Trophoblast cell (in vitro differentiated cells and primary cell): ENCODE measurements at regions not wholly inside any gene's neighbourhood (a gene's known extent, or its start where the extent isn't known, plus 50 kb on each side); places are given as distances from the start of the nearest gene placed in this dataset.

Experiments used
- DNase-seq, 2 donors: peaks; one replicate each; pipeline ENCODE4 v3.0.0-alpha.2; 2016
- H2AFZ ChIP-seq: 2 replicates; pipeline ENCODE4 v1.6.1; 2013; ENCODE audit warnings: low read length, moderate library complexity, mild to moderate bottlenecking; ENCODE audit not compliant: insufficient read depth, poor library complexity
- H2AK5ac ChIP-seq: 2 replicates; pipeline ENCODE4 v1.6.1; 2013; ENCODE audit warnings: mild to moderate bottlenecking, low read length
- H2BK120ac ChIP-seq: 2 replicates; pipeline ENCODE4 v1.6.1; 2013; ENCODE audit warnings: low read length, mild to moderate bottlenecking, moderate library complexity; ENCODE audit not compliant: insufficient read depth, poor library complexity
- H2BK12ac ChIP-seq: 2 replicates; pipeline ENCODE4 v1.6.1; 2013; ENCODE audit warnings: mild to moderate bottlenecking, low read length, moderate library complexity
- H2BK5ac ChIP-seq: 2 replicates; pipeline ENCODE4 v1.6.1; 2013; ENCODE audit warnings: low read length, low read depth, moderate library complexity, mild to moderate bottlenecking; ENCODE audit not compliant: poor library complexity
- H3K14ac ChIP-seq: 2 replicates; pipeline ENCODE4 v1.6.1; 2013; ENCODE audit warnings: mild to moderate bottlenecking, low read length
- H3K18ac ChIP-seq: 2 replicates; pipeline ENCODE4 v1.6.1; 2013; ENCODE audit warnings: mild to moderate bottlenecking, low read length
- H3K23ac ChIP-seq: 2 replicates; pipeline ENCODE4 v1.6.1; 2013; ENCODE audit warnings: low read length
- H3K27ac ChIP-seq: 2 replicates; pipeline ENCODE4 v1.5.1; 2013; ENCODE audit warnings: low read depth, mild to moderate bottlenecking, inconsistent platforms, low read length, moderate library complexity
- H3K27me3 ChIP-seq: 2 replicates; pipeline ENCODE4 v1.6.1; 2013; ENCODE audit warnings: inconsistent platforms, mild to moderate bottlenecking, low read length, moderate library complexity; ENCODE audit not compliant: insufficient read depth
- H3K36me3 ChIP-seq, 2 experiments: 1 replicate in 1 of 2; 2 replicates in 1 of 2; pipeline ENCODE4 v1.6.1; 2013; ENCODE audit warnings: low read length in 2 of 2, mild to moderate bottlenecking in 2 of 2, moderate library complexity in 1 of 2; ENCODE audit not compliant: insufficient read depth in 2 of 2, control insufficient read depth in 1 of 2
- H3K4ac ChIP-seq: 2 replicates; pipeline ENCODE4 v1.6.1; 2013; ENCODE audit warnings: low read depth, mild to moderate bottlenecking, low read length, moderate library complexity
- H3K4me1 ChIP-seq, 2 experiments: 1 replicate in 1 of 2; 2 replicates in 1 of 2; pipeline ENCODE4 v1.6.1; 2013; ENCODE audit warnings: low read length in 2 of 2, mild to moderate bottlenecking in 2 of 2, moderate library complexity in 1 of 2; ENCODE audit not compliant: insufficient read depth in 2 of 2, control insufficient read depth in 1 of 2
- H3K4me2 ChIP-seq: 2 replicates; pipeline ENCODE4 v1.6.1; 2013; ENCODE audit warnings: inconsistent platforms, mild to moderate bottlenecking, low read length, moderate library complexity
- H3K4me3 ChIP-seq: 2 replicates; pipeline ENCODE4 v1.5.1; 2013; ENCODE audit warnings: mild to moderate bottlenecking, low read depth, low read length, inconsistent platforms
- H3K79me1 ChIP-seq: one replicate; pipeline ENCODE4 v1.6.1; 2013; ENCODE audit warnings: low read length
- H3K79me2 ChIP-seq: 2 replicates; pipeline ENCODE4 v1.6.1; 2013; ENCODE audit warnings: low read length, mild to moderate bottlenecking; ENCODE audit not compliant: control insufficient read depth, insufficient read depth, poor library complexity
- H3K9ac ChIP-seq: 2 replicates; pipeline ENCODE4 v1.6.1; 2013; ENCODE audit warnings: mild to moderate bottlenecking, low read length
- H3K9me3 ChIP-seq: 2 replicates; pipeline ENCODE4 v1.6.1; 2013; ENCODE audit warnings: low read depth, mild to moderate bottlenecking, control low read depth, inconsistent platforms, low read length; ENCODE audit not compliant: insufficient read depth
- H4K12ac ChIP-seq: 2 replicates; pipeline ENCODE4 v1.6.1; 2013; ENCODE audit warnings: low read depth, mild to moderate bottlenecking, low read length, moderate library complexity
- H4K8ac ChIP-seq: 2 replicates; pipeline ENCODE4 v1.6.1; 2013; ENCODE audit warnings: low read depth, mild to moderate bottlenecking, low read length, moderate library complexity
- H4K91ac ChIP-seq: one replicate; pipeline ENCODE4 v1.6.1; 2013; ENCODE audit warnings: low read depth, mild to moderate bottlenecking, low read length, moderate library complexity
- WGBS: extraction: QIAGEN DNeasy Blood & Tissue Kit; methylation state at CpG from one replicate; pipeline ENCODE4 v1.1.7; 2013; ENCODE audit warnings: missing lambda C conversion rate; ENCODE audit not compliant: insufficient read length, insufficient coverage; ENCODE audit errors: extremely low coverage; 5-methylcytosine and 5-hydroxymethylcytosine counted together

DNA sequence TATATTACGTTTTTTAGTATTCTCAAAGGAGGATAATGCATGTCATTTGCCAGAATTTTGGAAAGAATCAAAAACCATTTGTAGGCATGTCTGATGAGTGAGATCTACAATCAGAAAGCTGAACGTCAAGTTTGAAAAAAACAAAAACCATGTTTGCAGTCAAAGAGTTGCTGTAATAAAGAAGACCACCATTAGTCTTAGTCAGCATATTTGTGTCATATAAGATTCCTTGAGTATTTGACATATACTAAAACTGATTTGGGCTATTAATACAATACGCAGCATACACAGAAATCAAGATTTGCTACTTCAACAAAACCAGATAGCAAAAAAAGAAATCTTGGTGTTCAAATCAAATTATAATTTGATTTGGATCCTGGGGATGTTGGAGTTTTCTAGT is 247.5 kb downstream of the SAMD5 start:
- no peak overlapping the region for H3K27ac ChIP-seq
- H3K4me3 ChIP-seq = no peak overlapping the region
- no peak overlapping the region for H2AK5ac ChIP-seq
- no peak overlapping the region for H2BK120ac ChIP-seq
- H3K9me3 ChIP-seq = no peaks in the 10 kb centered on the region
- no peak overlapping the region for H4K91ac ChIP-seq
- DNase-seq = no peak
- no peaks in the 10 kb centered on the region for H3K27me3 ChIP-seq
- H3K4ac ChIP-seq = no peak overlapping the region
- no peak overlapping the region for H3K23ac ChIP-seq
- H3K79me1 ChIP-seq = no peaks in the 10 kb centered on the region
- H3K18ac ChIP-seq = no peak overlapping the region
- no peak overlapping the region for H3K4me2 ChIP-seq
- H3K36me3 ChIP-seq = no peaks in the 10 kb centered on the region
- no peak overlapping the region for H2AFZ ChIP-seq
- no peak overlapping the region for H4K8ac ChIP-seq
- no peak overlapping the region for H2BK12ac ChIP-seq
- no peaks in the 10 kb centered on the region for H3K79me2 ChIP-seq
- no peaks in the 10 kb centered on the region for H3K4me1 ChIP-seq
- H4K12ac ChIP-seq = no peak overlapping the region
- WGBS = no CpG with 5 or more reads among the region's 3 CpGs
- no peak overlapping the region for H2BK5ac ChIP-seq
- no peak overlapping the region for H3K9ac ChIP-seq
- H3K14ac ChIP-seq = no peak overlapping the region

DNA sequence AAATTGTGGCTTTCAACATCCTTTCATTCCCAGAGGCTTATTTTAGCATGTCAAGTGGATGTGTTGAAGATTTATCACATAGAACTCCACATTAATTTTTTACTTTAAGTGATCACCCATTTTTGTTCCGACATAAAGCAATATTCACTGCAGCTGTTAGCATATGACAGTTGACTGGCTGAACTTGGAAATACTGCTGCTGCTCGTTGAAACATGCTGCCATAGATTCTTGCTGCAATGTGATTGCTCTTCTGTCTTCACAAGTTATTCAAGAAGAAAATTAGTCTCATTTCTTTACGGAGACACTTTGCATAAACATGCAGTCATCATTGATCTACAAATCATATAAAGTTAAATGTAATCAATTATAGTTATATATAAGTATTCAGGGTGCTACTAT is 248.4 kb downstream of the SAMD5 start:
- Histone ChIP-seq H3K4ac (no peak overlapping the region), H3K4me2 (no peak overlapping the region), H3K4me1 (no peaks in the 10 kb centered on the region), H4K91ac (no peak overlapping the region), H3K9me3 (no peaks in the 10 kb centered on the region), H3K36me3 (no peaks in the 10 kb centered on the region), H3K4me3 (no peak overlapping the region), H3K18ac (no peak overlapping the region), H4K8ac (no peak overlapping the region), H4K12ac (no peak overlapping the region), H2AFZ (no peak overlapping the region), H3K14ac (no peak overlapping the region), H2BK12ac (no peak overlapping the region), H2BK5ac (no peak overlapping the region), H2BK120ac (no peak overlapping the region), H3K79me1 (no peaks in the 10 kb centered on the region), H3K9ac (no peak overlapping the region), H3K23ac (no peak overlapping the region), H3K27me3 (no peaks in the 10 kb centered on the region), H3K27ac (no peak overlapping the region), H3K79me2 (no peaks in the 10 kb centered on the region), H2AK5ac (no peak overlapping the region)
- WGBS = no CpG with 5 or more reads among the region's 3 CpGs
- DNase-seq = no peak

DNA sequence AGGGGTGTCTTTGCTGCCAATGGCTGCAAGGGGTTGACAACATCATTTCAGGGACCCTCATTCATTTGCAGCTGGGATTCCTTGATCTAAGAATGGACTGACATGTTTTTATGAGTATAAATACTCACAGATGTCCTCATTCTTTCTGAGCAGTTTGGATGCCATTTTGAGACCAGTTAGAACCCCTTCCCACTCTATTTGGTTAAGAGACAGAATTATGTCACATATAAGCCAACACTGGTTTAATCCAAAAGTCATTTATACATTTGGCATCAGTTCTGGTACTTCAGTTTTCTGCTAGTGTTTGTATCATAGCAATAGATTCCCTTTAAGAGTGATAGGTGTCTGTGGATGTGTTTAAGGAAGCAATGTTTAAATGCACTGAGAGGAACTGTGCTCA is 248.8 kb downstream of the SAMD5 start:
- H3K18ac ChIP-seq = no peak overlapping the region
- H2AK5ac ChIP-seq = no peak overlapping the region
- no peak overlapping the region for H2BK5ac ChIP-seq
- H3K79me1 ChIP-seq = no peaks in the 10 kb centered on the region
- H3K27ac ChIP-seq = no peak overlapping the region
- no peaks in the 10 kb centered on the region for H3K9me3 ChIP-seq
- H3K4me1 ChIP-seq = no peaks in the 10 kb centered on the region
- H3K23ac ChIP-seq = no peak overlapping the region
- DNase-seq = no peak
- H3K14ac ChIP-seq = no peak overlapping the region
- H3K4me3 ChIP-seq = no peak overlapping the region
- H4K12ac ChIP-seq = no peak overlapping the region
- H3K79me2 ChIP-seq = no peaks in the 10 kb centered on the region
- H4K91ac ChIP-seq = no peak overlapping the region
- no peak overlapping the region for H2BK12ac ChIP-seq
- H3K4ac ChIP-seq = no peak overlapping the region
- H3K9ac ChIP-seq = no peak overlapping the region
- no peak overlapping the region for H4K8ac ChIP-seq
- H3K36me3 ChIP-seq = no peaks in the 10 kb centered on the region
- H2BK120ac ChIP-seq = no peak overlapping the region
- H3K27me3 ChIP-seq = no peaks in the 10 kb centered on the region
- H3K4me2 ChIP-seq = no peak overlapping the region
- no peak overlapping the region for H2AFZ ChIP-seq

DNA sequence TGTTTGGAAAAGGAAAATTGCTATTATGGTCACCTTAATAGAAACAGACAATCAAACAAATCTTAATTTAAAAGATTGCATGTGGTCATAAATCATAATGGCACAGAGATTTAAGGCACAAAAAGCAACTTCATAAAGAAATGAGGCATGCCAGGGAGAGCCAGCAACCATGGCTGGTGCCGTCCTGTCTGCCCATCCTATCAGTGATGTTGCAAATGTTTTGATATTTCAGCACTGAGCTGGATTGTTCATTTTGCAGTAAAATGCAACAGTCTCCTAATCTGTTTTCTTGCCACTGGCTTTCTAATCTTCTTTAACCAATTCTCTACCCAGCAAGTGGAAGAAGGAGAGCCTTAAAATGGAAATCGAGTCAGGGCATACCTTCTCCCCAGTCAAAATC is 249.8 kb downstream of the SAMD5 start:
- Histone ChIP-seq H3K18ac (no peak overlapping the region), H2BK120ac (no peak overlapping the region), H3K36me3 (no peaks in the 10 kb centered on the region), H3K4me1 (no peaks in the 10 kb centered on the region), H3K27ac (no peak overlapping the region), H2AFZ (no peak overlapping the region), H4K12ac (no peak overlapping the region), H3K27me3 (no peaks in the 10 kb centered on the region), H3K79me2 (no peaks in the 10 kb centered on the region), H4K8ac (no peak overlapping the region), H3K4me3 (no peak overlapping the region), H3K14ac (no peak overlapping the region), H2AK5ac (no peak overlapping the region), H4K91ac (no peak overlapping the region), H3K4me2 (no peak overlapping the region), H2BK12ac (no peak overlapping the region), H3K9me3 (no peaks in the 10 kb centered on the region), H3K9ac (no peak overlapping the region), H3K23ac (no peak overlapping the region), H2BK5ac (no peak overlapping the region), H3K4ac (no peak overlapping the region), H3K79me1 (no peaks in the 10 kb centered on the region)
- no CpG with 5 or more reads among the region's 2 CpGs for WGBS
- no peak for DNase-seq

DNA sequence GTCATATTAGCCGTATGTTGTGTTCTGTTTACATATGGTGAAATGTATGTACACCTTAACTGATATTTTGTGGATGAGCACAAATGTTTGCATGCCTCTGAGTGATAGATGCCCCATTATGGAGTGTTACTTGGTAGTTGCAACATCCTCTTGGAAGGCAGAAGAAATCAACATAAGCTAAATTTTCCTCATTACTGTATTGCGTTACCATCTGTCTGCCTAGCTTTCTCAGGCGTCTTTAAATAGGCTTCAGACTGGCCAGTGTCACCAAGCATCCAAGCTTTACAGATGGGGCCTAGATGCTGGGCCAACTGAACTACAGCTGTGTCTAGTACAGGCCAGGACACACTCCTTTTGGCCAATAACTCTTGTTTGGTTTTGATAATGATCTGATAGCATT is 250.6 kb downstream of the SAMD5 start:
- Histone ChIP-seq H3K9ac (no peak overlapping the region), H3K18ac (no peak overlapping the region), H3K4me2 (no peak overlapping the region), H3K27ac (no peak overlapping the region), H3K79me1 (no peaks in the 10 kb centered on the region), H2BK5ac (no peak overlapping the region), H4K91ac (no peak overlapping the region), H2BK120ac (no peak overlapping the region), H3K36me3 (no peaks in the 10 kb centered on the region), H4K12ac (no peak overlapping the region), H2AFZ (no peak overlapping the region), H3K23ac (no peak overlapping the region), H3K14ac (no peak overlapping the region), H3K4ac (no peak overlapping the region), H2AK5ac (no peak overlapping the region), H3K4me3 (no peak overlapping the region), H3K79me2 (no peaks in the 10 kb centered on the region), H3K27me3 (no peaks in the 10 kb centered on the region), H3K4me1 (no peaks in the 10 kb centered on the region), H2BK12ac (no peak overlapping the region), H4K8ac (no peak overlapping the region), H3K9me3 (no peaks in the 10 kb centered on the region)
- DNase-seq = peak in 1 of 2 donors; percentile 43
- no CpG with 5 or more reads among the region's 3 CpGs for WGBS
